Prostate gland (tissue), 2 donors: ENCODE measurements at regions not wholly inside any gene's neighbourhood (a gene's known extent, or its start where the extent isn't known, plus 50 kb on each side); places are given as distances from the start of the nearest gene placed in this dataset.

Source experiments
- DNase-seq: peaks from one replicate; pipeline ENCODE4 v3.0.0-alpha.2; 2019; ENCODE audit warnings: low spot score
- H3K27ac ChIP-seq, 2 donors: fragments of 200-600 bp; sonication (generic); 2 replicates each; pipeline ENCODE4 v1.5.1; 2017 to 2019
- H3K27me3 ChIP-seq: fragments of 200-600 bp; sonication (generic); replicated peaks from 2 replicates; pipeline ENCODE4 v1.5.1; 2019; ENCODE audit not compliant: insufficient read depth
- H3K36me3 ChIP-seq, 2 donors: fragments of 200-600 bp; sonication (generic); 1 replicate in 1 of 2; 2 replicates in 1 of 2; pipeline versions ENCODE4 v1.5.1 to v1.8.1; 2017 to 2019
- H3K4me1 ChIP-seq: fragments of 200-600 bp; sonication (generic); replicated peaks from 2 replicates; pipeline ENCODE4 v1.5.1; 2019
- H3K4me3 ChIP-seq, 2 donors: fragments of 200-600 bp; sonication (generic); 2 replicates each; pipeline ENCODE4 v1.5.1; 2017 to 2019
- H3K9me3 ChIP-seq: fragments of 200-600 bp; sonication (generic); 2 replicates; pipeline ENCODE4 v1.5.1; 2017
- POLR2A ChIP-seq: fragments of 450-650 bp; IDR thresholded peaks from one replicate; pipeline ENCODE4 v1.6.1; 2016; ENCODE audit warnings: antibody characterized with exemption, mild to moderate bottlenecking
- POLR2AphosphoS5 ChIP-seq: sonication (generic); formaldehyde crosslinking; IDR thresholded peaks from one replicate; pipeline ENCODE4 v1.6.1; 2017; ENCODE audit warnings: antibody characterized with exemption
- WGBS: methylation state at CpG from one replicate; pipeline ENCODE4 v1.1.5; 2018; 5-methylcytosine and 5-hydroxymethylcytosine counted together
- intact Hi-C: fragments of 100-400 bp; cut with DNase I; formaldehyde crosslinking; loops from one replicate; pipeline ENCODE4 v1.14.2; 2022
- TF ChIP-seq, protein P1 (sequence below), 4 experiments: fragments of 200-600 bp in 2 of 4; fragments of 450-650 bp in 2 of 4; sonication (generic) in 2 of 4; IDR thresholded peaks; 1 replicate in 3 of 4; 2 replicates in 1 of 4; pipeline ENCODE4 v1.5.1; 2016 to 2019; ENCODE audit warnings: antibody characterized with exemption in 4 of 4, mild to moderate bottlenecking in 2 of 4, moderate library complexity in 2 of 4

- no peak for TF ChIP-seq POLR2AphosphoS5
- TF ChIP-seq, protein P1, sequence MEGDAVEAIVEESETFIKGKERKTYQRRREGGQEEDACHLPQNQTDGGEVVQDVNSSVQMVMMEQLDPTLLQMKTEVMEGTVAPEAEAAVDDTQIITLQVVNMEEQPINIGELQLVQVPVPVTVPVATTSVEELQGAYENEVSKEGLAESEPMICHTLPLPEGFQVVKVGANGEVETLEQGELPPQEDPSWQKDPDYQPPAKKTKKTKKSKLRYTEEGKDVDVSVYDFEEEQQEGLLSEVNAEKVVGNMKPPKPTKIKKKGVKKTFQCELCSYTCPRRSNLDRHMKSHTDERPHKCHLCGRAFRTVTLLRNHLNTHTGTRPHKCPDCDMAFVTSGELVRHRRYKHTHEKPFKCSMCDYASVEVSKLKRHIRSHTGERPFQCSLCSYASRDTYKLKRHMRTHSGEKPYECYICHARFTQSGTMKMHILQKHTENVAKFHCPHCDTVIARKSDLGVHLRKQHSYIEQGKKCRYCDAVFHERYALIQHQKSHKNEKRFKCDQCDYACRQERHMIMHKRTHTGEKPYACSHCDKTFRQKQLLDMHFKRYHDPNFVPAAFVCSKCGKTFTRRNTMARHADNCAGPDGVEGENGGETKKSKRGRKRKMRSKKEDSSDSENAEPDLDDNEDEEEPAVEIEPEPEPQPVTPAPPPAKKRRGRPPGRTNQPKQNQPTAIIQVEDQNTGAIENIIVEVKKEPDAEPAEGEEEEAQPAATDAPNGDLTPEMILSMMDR (IDR thresholded peaks at IDR 0.05) = no peak
- TF ChIP-seq POLR2A = no peak
- no peak overlapping the region for H3K4me3 ChIP-seq
- no peak for DNase-seq
- intact Hi-C loops = loop anchor here (10.0 kb wide), 1 partner anchor 1223 kb away; no protein-coding TSS in a partner anchor
- H3K9me3 ChIP-seq = no peaks in the 10 kb centered on the region
- H3K36me3 ChIP-seq = no peaks in the 10 kb centered on the region
- no peak overlapping the region for H3K27ac ChIP-seq
- WGBS = 86% methylated on average over 9 of the region's 9 CpGs
- H3K4me1 ChIP-seq = no peaks in the 10 kb centered on the region
- no peaks in the 10 kb centered on the region for H3K27me3 ChIP-seq
Observed at GRCh38 chr2:121131375-121131774, 153.6 kb downstream of the TFCP2L1 start.

DNA sequence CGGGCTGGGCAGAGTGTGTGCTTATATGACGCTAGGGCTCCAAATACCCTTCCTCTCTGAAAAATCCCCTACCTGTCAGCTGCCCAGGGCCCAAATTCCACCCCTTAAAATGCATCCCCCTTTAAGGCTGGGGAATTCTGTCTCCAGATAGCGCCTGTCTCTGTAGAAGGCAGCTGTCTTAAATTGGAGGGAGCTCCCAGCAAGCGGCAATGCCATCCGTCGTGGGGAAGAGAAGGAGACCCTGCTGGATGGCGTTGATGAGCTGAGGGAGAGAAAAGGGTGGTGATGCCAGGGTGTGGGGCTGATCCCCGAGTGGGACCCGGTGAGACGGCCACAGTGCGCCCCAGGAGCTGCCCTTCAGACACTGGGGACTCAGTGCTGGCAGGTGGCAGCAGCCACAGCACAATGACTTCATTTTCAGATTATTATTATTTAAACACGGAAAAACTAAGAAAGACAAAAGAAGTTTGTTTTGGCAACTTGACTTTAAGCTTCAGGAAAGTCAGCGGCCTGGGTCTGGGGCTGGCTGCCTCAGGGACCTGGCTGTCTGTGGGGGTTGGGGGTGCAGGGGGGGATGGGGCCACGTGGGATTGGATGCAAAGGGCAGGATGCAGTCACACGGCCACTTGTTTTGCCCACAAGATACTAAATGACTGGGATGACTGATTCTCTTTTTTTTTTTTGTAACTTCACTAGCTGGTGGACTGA, 152.8 kb downstream of the TFCP2L1 start:
- no peaks in the 10 kb centered on the region for H3K9me3 ChIP-seq
- no peaks in the 10 kb centered on the region for H3K4me1 ChIP-seq
- TF ChIP-seq POLR2AphosphoS5 (no peak), POLR2A (no peak)
- TF ChIP-seq, protein P1 (IDR thresholded peaks at IDR 0.05) = no peak
- H3K4me3 ChIP-seq = no peak overlapping the region
- WGBS = 70% methylated on average over 15 of the region's 15 CpGs
- no peaks in the 10 kb centered on the region for H3K36me3 ChIP-seq
- H3K27ac ChIP-seq = no peak overlapping the region
- no peaks in the 10 kb centered on the region for H3K27me3 ChIP-seq
- no peak for DNase-seq
- intact Hi-C loops = loop anchor here (10.0 kb wide), 1 partner anchor 1223 kb away; no protein-coding TSS in a partner anchor

DNA sequence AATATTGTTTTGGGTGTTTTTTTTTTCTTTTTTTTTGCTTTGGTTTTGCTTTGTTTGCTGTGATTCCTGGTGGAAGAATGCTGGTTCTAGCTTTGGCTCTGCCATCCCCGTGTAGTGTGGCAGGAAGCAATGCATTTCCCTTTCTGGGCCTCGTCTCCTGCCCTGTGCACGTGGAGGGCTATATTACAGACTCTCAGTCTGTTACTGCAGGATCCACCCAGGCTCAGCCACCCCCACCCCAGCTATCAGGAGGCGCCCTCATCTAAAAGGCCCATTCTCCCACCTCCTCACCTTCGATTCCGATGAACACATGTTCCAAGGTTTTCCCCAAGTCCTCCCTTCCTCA, 152.3 kb downstream of the TFCP2L1 start:
- Histone ChIP-seq H3K27me3 (no peaks in the 10 kb centered on the region), H3K27ac (no peak overlapping the region), H3K4me1 (no peaks in the 10 kb centered on the region), H3K4me3 (no peak overlapping the region), H3K9me3 (no peaks in the 10 kb centered on the region), H3K36me3 (no peaks in the 10 kb centered on the region)
- intact Hi-C loops = loop anchor here (10.0 kb wide), 1 partner anchor 1222 kb away; no protein-coding TSS in a partner anchor
- 52% methylated on average over 6 of the region's 6 CpGs for WGBS
- TF ChIP-seq POLR2AphosphoS5 (no peak), POLR2A (no peak)
- TF ChIP-seq, protein P1 (IDR thresholded peaks at IDR 0.05) = no peak
- DNase-seq = no peak

DNA sequence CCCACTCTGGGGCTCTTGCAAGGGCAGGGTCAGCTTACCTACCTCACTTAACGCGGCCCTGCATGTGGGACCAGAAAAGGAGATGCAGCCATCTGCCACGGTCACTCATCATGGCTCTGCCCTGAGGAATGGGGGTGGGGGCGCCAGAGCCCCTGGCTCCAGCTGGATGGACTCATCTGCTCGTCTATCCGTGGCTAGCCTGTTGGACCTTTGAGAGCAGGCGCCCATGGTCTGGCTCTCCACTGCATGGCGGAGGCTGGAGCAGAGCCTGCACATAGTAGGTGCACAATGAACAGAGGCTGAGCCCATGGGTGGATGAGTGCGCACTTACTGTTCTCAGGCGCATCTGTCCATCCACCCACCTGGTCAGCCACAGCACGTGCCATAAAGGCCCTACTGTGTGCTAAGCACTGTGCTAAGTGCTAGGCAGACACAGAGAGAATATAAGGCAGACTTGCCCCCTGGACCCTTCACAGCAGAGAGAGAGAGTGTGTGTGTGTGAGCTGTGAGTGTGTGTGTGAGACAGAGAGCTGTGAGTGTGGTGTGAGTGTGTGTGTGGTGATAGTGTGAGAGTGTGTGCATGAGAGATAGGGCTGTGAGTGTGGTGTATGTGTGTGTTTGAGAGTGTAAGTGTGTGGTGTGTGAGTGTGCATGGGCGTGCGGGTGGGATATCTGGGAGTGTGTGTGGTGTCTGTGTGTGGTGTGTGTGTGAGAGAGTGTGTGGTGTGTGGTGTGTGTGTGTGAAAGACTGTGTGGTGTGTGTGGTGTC, 151.3 kb downstream of the TFCP2L1 start:
- no peak overlapping the region for H3K4me3 ChIP-seq
- no peak for TF ChIP-seq POLR2A
- TF ChIP-seq, protein P1 (IDR thresholded peaks at IDR 0.05) = no peak
- no peaks in the 10 kb centered on the region for H3K27me3 ChIP-seq
- 86% methylated on average over 13 of the region's 13 CpGs for whole genome bisulfite sequencing
- intact Hi-C loops = loop anchor here (10.0 kb wide), 1 partner anchor 1221 kb away; no protein-coding TSS in a partner anchor
- no peaks in the 10 kb centered on the region for H3K36me3 ChIP-seq
- no peak overlapping the region for H3K27ac ChIP-seq
- H3K4me1 ChIP-seq = no peaks in the 10 kb centered on the region
- DNase-seq = no peak
- H3K9me3 ChIP-seq = no peaks in the 10 kb centered on the region
